CD4-positive, alpha-beta T cell (primary cell): ENCODE measurements at regions not wholly inside any gene's neighbourhood (a gene's known extent, or its start where the extent isn't known, plus 50 kb on each side); places are given as distances from the start of the nearest gene placed in this dataset.

ENCODE experiments used
- ATAC-seq: fragments of 200-7000 bp; cut with Tn5 transposase; one replicate; pipeline ENCODE4 v1.10.0; 2022; ENCODE audit warnings: mild to moderate bottlenecking; ENCODE audit not compliant: poor library complexity
- CTCF ChIA-PET: fragments of 350-600 bp; sonication (Branson Sonifier 250); formaldehyde crosslinking; loops from one replicate; lab custom pipeline; 2021; ENCODE audit warnings: antibody characterized with exemption, inconsistent platforms; lab: Charles Lee
- POLR2A ChIA-PET: fragments of 350-600 bp; sonication (Branson Sonifier 250); formaldehyde crosslinking; loops from one replicate; lab custom pipeline; 2021; ENCODE audit warnings: antibody characterized with exemption, inconsistent platforms; lab: Charles Lee
- DNase-seq, 14 experiments: peaks; one replicate each; pipeline ENCODE4 v3.0.0-alpha.2; 2013 to 2020; ENCODE audit warnings: mixed read lengths in 2 of 14
- H3K27ac ChIP-seq, 2 donors: one replicate each; pipeline versions ENCODE4 v1.5.1 to v1.7.0; 2013; ENCODE audit warnings: low read length in 2 of 2, low read depth in 1 of 2, mild to moderate bottlenecking in 1 of 2
- H3K27me3 ChIP-seq, 2 experiments: 1 replicate in 1 of 2; 2 replicates in 1 of 2; pipeline versions ENCODE4 v1.6.1 to v1.7.0; 2013; ENCODE audit warnings: low read length in 2 of 2, control low read depth in 1 of 2, mild to moderate bottlenecking in 1 of 2, moderate library complexity in 1 of 2; ENCODE audit not compliant: insufficient read depth in 2 of 2, control insufficient read depth in 1 of 2
- H3K36me3 ChIP-seq: one replicate; pipeline ENCODE4 v1.6.1; 2013; ENCODE audit warnings: low read length, control low read depth; ENCODE audit not compliant: insufficient read depth
- H3K4me1 ChIP-seq: one replicate; pipeline ENCODE4 v1.6.1; 2013; ENCODE audit warnings: low read length, control low read depth; ENCODE audit not compliant: insufficient read depth
- H3K4me3 ChIP-seq: one replicate; pipeline ENCODE4 v1.5.1; 2013; ENCODE audit warnings: mild to moderate bottlenecking, low read length, moderate library complexity
- H3K9me3 ChIP-seq, 2 experiments: 1 replicate in 1 of 2; 2 replicates in 1 of 2; pipeline versions ENCODE4 v1.6.1 to v1.7.0; 2013; ENCODE audit warnings: low read length in 2 of 2, mild to moderate bottlenecking in 2 of 2, control low read depth in 1 of 2, moderate library complexity in 1 of 2; ENCODE audit not compliant: control insufficient read depth in 1 of 2, insufficient read depth in 1 of 2
- H3K27ac Mint-ChIP-seq: one replicate; pipeline ENCODE4 v1.8.0; 2020; ENCODE audit warnings: mixed read lengths
- H3K27me3 Mint-ChIP-seq: one replicate; pipeline ENCODE4 v1.8.0; 2021; ENCODE audit warnings: mixed read lengths
- H3K36me3 Mint-ChIP-seq: one replicate; pipeline ENCODE4 v1.8.0; 2021; ENCODE audit warnings: low read depth, mixed read lengths
- H3K4me1 Mint-ChIP-seq: one replicate; pipeline ENCODE4 v1.8.0; 2021; ENCODE audit warnings: low read depth, mixed read lengths
- H3K4me3 Mint-ChIP-seq: one replicate; pipeline ENCODE4 v1.8.0; 2020; ENCODE audit warnings: mild to moderate bottlenecking, mixed read lengths
- H3K9me3 Mint-ChIP-seq: one replicate; pipeline ENCODE4 v1.8.0; 2020; ENCODE audit warnings: mixed read lengths
- intact Hi-C, 2 experiments: fragments of 100-400 bp; cut with DNase I in 1 of 2; cut with micrococcal nuclease in 1 of 2; formaldehyde crosslinking; loops; one replicate each; pipeline versions ENCODE4 v1.15.1 to v1.9.0; 2023 to 2025; cut with DNase I, micrococcal nuclease
- TF ChIP-seq, protein P1 (sequence below): fragments of 200-600 bp; IDR thresholded peaks from one replicate; pipeline ENCODE4 v1.8.0; 2022; ENCODE audit warnings: antibody characterized with exemption, mild to moderate bottlenecking

- Histone ChIP-seq H3K27ac (no peak overlapping the region), H3K27me3 (peaks cover 0 to 4% of the 10 kb centered on the region in 2 experiments), H3K36me3 (no peaks in the 10 kb centered on the region), H3K9me3 (peaks cover 0 to 6% of the 10 kb centered on the region in 2 experiments), H3K4me1 (no peaks in the 10 kb centered on the region), H3K4me3 (no peak overlapping the region)
- ATAC-seq (no peak), DNase-seq (no peak)
- ChIA-PET POLR2A (no interaction called here), CTCF (no interaction called here)
- Mint-ChIP-seq H3K36me3 (no peaks in the 10 kb centered on the region), H3K27me3 (peaks cover 30% of the 10 kb centered on the region), H3K9me3 (peaks cover 8% of the 10 kb centered on the region), H3K4me1 (no peaks in the 10 kb centered on the region), H3K27ac (no peak overlapping the region), H3K4me3 (no peak overlapping the region)
- TF ChIP-seq, protein P1, sequence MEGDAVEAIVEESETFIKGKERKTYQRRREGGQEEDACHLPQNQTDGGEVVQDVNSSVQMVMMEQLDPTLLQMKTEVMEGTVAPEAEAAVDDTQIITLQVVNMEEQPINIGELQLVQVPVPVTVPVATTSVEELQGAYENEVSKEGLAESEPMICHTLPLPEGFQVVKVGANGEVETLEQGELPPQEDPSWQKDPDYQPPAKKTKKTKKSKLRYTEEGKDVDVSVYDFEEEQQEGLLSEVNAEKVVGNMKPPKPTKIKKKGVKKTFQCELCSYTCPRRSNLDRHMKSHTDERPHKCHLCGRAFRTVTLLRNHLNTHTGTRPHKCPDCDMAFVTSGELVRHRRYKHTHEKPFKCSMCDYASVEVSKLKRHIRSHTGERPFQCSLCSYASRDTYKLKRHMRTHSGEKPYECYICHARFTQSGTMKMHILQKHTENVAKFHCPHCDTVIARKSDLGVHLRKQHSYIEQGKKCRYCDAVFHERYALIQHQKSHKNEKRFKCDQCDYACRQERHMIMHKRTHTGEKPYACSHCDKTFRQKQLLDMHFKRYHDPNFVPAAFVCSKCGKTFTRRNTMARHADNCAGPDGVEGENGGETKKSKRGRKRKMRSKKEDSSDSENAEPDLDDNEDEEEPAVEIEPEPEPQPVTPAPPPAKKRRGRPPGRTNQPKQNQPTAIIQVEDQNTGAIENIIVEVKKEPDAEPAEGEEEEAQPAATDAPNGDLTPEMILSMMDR, result no peak
- intact Hi-C loops, result no loop called here
Measured at GRCh38 chr20:24842918-24843715, 106.0 kb upstream of the CST7 start.

DNA sequence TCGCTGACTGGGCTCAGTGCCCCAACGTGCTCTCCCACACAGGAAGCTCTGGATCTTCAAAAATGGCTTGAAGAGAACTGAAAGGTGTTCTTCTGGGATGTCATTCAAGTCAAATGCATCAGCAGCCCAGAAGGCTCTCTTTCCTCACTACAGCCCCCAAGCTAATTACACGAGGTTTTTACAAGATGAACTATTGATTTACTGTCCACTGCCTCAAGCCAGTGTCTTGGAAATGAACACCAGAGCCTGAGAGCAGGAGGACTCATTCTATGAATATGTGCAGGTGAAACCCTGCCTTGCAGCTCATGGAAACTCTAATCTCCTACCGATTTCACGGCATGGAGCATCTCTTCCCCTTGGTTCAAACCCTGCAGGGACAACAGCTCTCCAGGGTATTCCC lies 98.9 kb upstream of the CST7 start:
- H3K36me3 Mint-ChIP-seq, result no peaks in the 10 kb centered on the region
- Histone ChIP-seq H3K9me3 (peaks cover 3 to 9% of the 10 kb centered on the region in 2 experiments), H3K27ac (no peak overlapping the region), H3K36me3 (no peaks in the 10 kb centered on the region), H3K27me3 (peaks cover 0 to 6% of the 10 kb centered on the region in 2 experiments), H3K4me1 (no peaks in the 10 kb centered on the region), H3K4me3 (no peak overlapping the region)
- ChIA-PET CTCF (no interaction called here), POLR2A (no interaction called here)
- ATAC-seq, result no peak
- H3K4me1 Mint-ChIP-seq, result no peaks in the 10 kb centered on the region
- DNase-seq, result no peak
- TF ChIP-seq, protein P1, result no peak
- peaks cover 14% of the 10 kb centered on the region for H3K9me3 Mint-ChIP-seq
- no peak overlapping the region for H3K27ac Mint-ChIP-seq
- H3K4me3 Mint-ChIP-seq, result no peak overlapping the region
- H3K27me3 Mint-ChIP-seq, result peaks cover 43% of the 10 kb centered on the region
- intact Hi-C loops, result no loop called here

GRCh38 chr20:24851346-24852019 lies 97.6 kb upstream of the CST7 start:
- TF ChIP-seq, protein P1, result no peak
- no peak overlapping the region for H3K27ac Mint-ChIP-seq
- CTCF ChIA-PET, result no interaction called here
- DNase-seq, result no peak
- peaks cover 8% of the 10 kb centered on the region for H3K9me3 Mint-ChIP-seq
- intact Hi-C loops, result no loop called here
- Histone ChIP-seq H3K9me3 (peaks cover 3 to 9% of the 10 kb centered on the region in 2 experiments), H3K36me3 (no peaks in the 10 kb centered on the region), H3K4me3 (no peak overlapping the region), H3K27me3 (peaks cover 0 to 6% of the 10 kb centered on the region in 2 experiments), H3K4me1 (no peaks in the 10 kb centered on the region), H3K27ac (no peak overlapping the region)
- no peak for ATAC-seq
- POLR2A ChIA-PET, result no interaction called here
- no peaks in the 10 kb centered on the region for H3K36me3 Mint-ChIP-seq
- H3K4me1 Mint-ChIP-seq, result no peaks in the 10 kb centered on the region
- no peak overlapping the region for H3K4me3 Mint-ChIP-seq
- peaks cover 35% of the 10 kb centered on the region for H3K27me3 Mint-ChIP-seq
